ENCODE measurements at regions not wholly inside any gene's neighbourhood (a gene's known extent, or its start where the extent isn't known, plus 50 kb on each side); places are given as distances from the start of the nearest gene placed in this dataset.

DNA sequence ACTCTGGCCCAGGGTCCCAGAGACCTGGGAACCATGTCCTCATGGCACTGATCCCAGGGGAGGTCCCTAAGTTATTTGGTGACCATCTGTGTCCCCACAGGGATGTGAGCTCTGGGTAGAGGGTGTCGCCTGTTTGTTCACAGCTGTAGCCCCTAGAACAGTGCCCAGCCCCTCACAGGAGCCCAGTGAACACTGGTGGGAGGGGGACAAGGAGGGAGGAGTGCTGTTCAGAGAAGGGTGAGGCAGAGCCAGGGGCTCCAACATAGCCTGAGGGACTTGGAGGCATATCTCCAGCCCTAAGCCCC lies 450.4 kb downstream of the MATN1 start:
- no peaks in the 10 kb centered on the region for H3K4me1 ChIP-seq (ENCODE audit: low read depth, poor library complexity, severe bottlenecking)
- no peak overlapping the region for H3K9ac ChIP-seq
- H3K4me2 ChIP-seq = no peak overlapping the region
- no peaks in the 10 kb centered on the region for H3K79me2 ChIP-seq (ENCODE audit: insufficient read depth, low read depth)
- no peaks in the 10 kb centered on the region for H4K20me1 ChIP-seq (ENCODE audit: insufficient read depth)
- H2AFZ ChIP-seq (ENCODE audit: low read depth) = no peak overlapping the region
- H3K27me3 ChIP-seq (ENCODE audit: insufficient read depth, low read depth) = 0 out of 2 replicates have a peak, but pooled peaks cover 2% of the 10 kb centered on the region
- H3K4me3 ChIP-seq (IDR thresholded peaks at IDR 0.05; ENCODE audit: insufficient read depth, low read depth, low read length) = no peak overlapping the region
- no peaks in the 10 kb centered on the region for H3K36me3 ChIP-seq (ENCODE audit: insufficient read depth)
- TF ChIP-seq, protein P1, sequence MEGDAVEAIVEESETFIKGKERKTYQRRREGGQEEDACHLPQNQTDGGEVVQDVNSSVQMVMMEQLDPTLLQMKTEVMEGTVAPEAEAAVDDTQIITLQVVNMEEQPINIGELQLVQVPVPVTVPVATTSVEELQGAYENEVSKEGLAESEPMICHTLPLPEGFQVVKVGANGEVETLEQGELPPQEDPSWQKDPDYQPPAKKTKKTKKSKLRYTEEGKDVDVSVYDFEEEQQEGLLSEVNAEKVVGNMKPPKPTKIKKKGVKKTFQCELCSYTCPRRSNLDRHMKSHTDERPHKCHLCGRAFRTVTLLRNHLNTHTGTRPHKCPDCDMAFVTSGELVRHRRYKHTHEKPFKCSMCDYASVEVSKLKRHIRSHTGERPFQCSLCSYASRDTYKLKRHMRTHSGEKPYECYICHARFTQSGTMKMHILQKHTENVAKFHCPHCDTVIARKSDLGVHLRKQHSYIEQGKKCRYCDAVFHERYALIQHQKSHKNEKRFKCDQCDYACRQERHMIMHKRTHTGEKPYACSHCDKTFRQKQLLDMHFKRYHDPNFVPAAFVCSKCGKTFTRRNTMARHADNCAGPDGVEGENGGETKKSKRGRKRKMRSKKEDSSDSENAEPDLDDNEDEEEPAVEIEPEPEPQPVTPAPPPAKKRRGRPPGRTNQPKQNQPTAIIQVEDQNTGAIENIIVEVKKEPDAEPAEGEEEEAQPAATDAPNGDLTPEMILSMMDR (conservative IDR thresholded peaks at IDR 0.05; ENCODE audit: low read depth, low read length) = no peak
- no peak overlapping the region for H3K27ac ChIP-seq

DNA sequence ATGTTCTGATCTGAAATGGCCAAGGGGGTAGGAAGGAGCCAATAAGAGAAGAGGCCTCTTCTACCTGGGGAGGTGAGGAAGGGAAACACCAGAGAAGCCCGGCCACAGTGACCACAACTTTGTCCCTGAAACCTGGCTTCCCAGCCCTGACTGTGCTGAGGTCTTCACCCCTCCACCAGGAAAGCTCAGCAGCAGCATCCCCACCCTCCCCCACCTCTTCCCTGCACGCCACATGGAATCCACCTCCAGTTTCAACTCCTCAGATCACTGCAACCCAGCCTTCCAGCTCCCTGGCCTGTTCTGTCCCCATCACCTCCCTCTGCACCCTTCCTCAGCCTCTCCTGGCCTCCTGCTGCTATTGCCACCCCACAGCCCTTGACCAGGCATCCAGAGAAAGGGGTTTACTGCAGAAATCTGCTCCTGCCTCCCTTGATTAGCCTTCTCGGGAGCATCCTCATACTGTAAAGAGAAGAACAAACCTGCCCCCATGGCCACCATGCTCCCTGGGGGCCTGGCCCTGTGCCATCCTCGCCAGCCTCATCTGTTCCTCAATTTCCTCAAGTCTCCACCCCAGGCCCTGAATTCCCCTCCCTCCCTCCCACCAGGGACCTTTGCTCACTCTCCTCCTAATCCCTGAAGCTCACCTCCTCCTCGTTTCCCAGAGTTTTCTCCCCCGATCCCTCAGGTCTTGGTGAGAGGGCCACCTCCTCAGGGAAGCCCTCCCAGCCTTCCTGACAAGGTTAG lies 450.9 kb downstream of the MATN1 start:
- Histone ChIP-seq H3K4me3 (IDR thresholded peaks at IDR 0.05; ENCODE audit: insufficient read depth, low read depth, low read length) (no peak overlapping the region), H2AFZ (ENCODE audit: low read depth) (no peak overlapping the region), H3K27me3 (ENCODE audit: insufficient read depth, low read depth) (0 out of 2 replicates have a peak, but pooled peaks cover 2% of the 10 kb centered on the region), H3K27ac (no peak overlapping the region), H3K4me2 (no peak overlapping the region), H3K79me2 (ENCODE audit: insufficient read depth, low read depth) (no peaks in the 10 kb centered on the region), H3K4me1 (ENCODE audit: low read depth, poor library complexity, severe bottlenecking) (no peaks in the 10 kb centered on the region), H3K9ac (no peak overlapping the region), H4K20me1 (ENCODE audit: insufficient read depth) (no peaks in the 10 kb centered on the region), H3K36me3 (ENCODE audit: insufficient read depth) (no peaks in the 10 kb centered on the region)
- TF ChIP-seq, protein P1 (conservative IDR thresholded peaks at IDR 0.05; ENCODE audit: low read depth, low read length) = no peak

DNA sequence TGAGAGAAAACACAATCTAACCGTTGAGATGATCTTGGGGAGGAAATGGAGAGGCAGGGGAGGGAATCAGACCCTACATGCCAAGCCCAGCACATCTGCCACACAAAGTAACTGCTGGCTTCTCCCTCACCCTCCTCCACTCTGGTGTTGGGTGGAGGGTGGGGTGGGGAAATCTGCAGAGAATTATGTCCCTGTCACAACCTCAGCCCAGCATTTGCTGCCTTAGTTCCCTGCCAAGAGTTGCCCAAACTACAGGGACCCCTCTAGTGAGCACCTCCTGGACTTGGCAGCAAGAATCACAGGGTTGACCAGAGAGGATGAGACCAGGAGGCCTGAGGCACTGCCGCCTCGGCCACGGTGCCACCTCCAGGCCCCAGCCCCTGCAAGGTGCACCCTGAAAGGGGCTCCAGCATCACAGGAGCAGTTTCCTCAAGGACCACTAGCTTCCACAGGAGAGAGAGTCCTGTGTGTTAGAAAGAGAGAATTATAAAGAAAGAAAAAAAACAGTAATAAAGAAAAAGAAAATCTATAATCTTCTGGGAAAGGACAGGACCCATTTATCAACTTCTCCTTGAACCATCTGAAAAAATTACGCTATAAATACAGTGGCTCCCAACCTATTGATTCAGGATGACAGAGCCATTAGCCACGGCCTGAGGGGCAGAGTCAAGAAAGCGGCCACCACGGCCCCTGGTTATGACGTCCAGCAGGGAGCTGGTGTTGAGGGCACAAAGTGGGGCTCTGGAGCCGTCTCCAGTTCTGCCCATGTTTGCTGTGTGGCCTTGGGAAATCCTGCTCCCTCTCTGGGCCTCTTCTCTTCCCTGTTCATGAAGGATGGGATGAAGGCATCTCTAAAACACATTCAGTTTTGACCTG lies 451.7 kb downstream of the MATN1 start:
- H3K9ac ChIP-seq = no peak overlapping the region
- TF ChIP-seq, protein P1 (conservative IDR thresholded peaks at IDR 0.05; ENCODE audit: low read depth, low read length) = no peak
- H3K4me2 ChIP-seq = no peak overlapping the region
- no peaks in the 10 kb centered on the region for H3K36me3 ChIP-seq (ENCODE audit: insufficient read depth)
- H3K27ac ChIP-seq = no peak overlapping the region
- no peaks in the 10 kb centered on the region for H3K4me1 ChIP-seq (ENCODE audit: low read depth, poor library complexity, severe bottlenecking)
- H2AFZ ChIP-seq (ENCODE audit: low read depth) = no peak overlapping the region
- no peaks in the 10 kb centered on the region for H4K20me1 ChIP-seq (ENCODE audit: insufficient read depth)
- no peak overlapping the region for H3K4me3 ChIP-seq (IDR thresholded peaks at IDR 0.05; ENCODE audit: insufficient read depth, low read depth, low read length)
- H3K27me3 ChIP-seq (ENCODE audit: insufficient read depth, low read depth) = 0 out of 2 replicates have a peak, but pooled peaks cover 2% of the 10 kb centered on the region
- H3K79me2 ChIP-seq (ENCODE audit: insufficient read depth, low read depth) = no peaks in the 10 kb centered on the region

DNA sequence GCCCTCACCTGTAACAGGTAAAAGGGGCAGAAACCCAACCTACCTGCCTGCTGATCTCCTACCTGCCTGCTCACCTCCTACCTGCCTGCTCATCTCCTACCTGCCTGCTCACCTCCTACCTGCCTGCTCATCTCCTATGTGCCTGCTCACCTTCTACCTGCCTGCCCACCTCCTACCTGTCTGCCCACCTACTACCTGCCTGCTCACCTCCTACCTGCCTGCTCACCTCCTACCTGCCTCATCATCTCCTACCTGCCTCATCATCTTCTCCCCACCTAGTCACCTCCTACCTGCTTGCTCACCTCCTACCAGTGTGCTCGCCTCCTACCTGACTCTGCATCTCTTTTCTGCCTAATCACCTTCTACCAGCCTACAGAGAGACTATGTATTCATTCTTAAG lies 452.9 kb downstream of the MATN1 start:
- Histone ChIP-seq H3K27me3 (ENCODE audit: insufficient read depth, low read depth) (0 out of 2 replicates have a peak, but pooled peaks cover 2% of the 10 kb centered on the region), H3K4me2 (no peak overlapping the region), H3K4me3 (IDR thresholded peaks at IDR 0.05; ENCODE audit: insufficient read depth, low read depth, low read length) (no peak overlapping the region), H4K20me1 (ENCODE audit: insufficient read depth) (no peaks in the 10 kb centered on the region), H3K79me2 (ENCODE audit: insufficient read depth, low read depth) (no peaks in the 10 kb centered on the region), H3K4me1 (ENCODE audit: low read depth, poor library complexity, severe bottlenecking) (no peaks in the 10 kb centered on the region), H3K9ac (no peak overlapping the region), H3K36me3 (ENCODE audit: insufficient read depth) (no peaks in the 10 kb centered on the region), H3K27ac (no peak overlapping the region), H2AFZ (ENCODE audit: low read depth) (no peak overlapping the region)
- TF ChIP-seq, protein P1 (conservative IDR thresholded peaks at IDR 0.05; ENCODE audit: low read depth, low read length) = no peak

Data from KMS-11 (cell line).